GM12878 (cell line): ENCODE measurements at regions not wholly inside any gene's neighbourhood (a gene's known extent, or its start where the extent isn't known, plus 50 kb on each side); places are given as distances from the start of the nearest gene placed in this dataset.
A peak's percentile ranks its signal among the peaks of the same experiment; 100 is the strongest.
"Not testable (repeated sequence)": the region's sequence is repeated elsewhere in the genome, so short reads cannot be mapped to it uniquely, and the experiment has no call there.

Experiments
- ATAC-seq: fragments of 200-7000 bp; cut with Tn5 transposase; 3 replicates; pipeline ENCODE4 v1.9.1; 2020; ENCODE audit warnings: mild to moderate bottlenecking, moderate library complexity
- BruUV-seq: library from RNA; stranded (reverse); fragments of 400-500 nt; replicated peaks from 2 replicates; lab custom pipeline; 2021; lab: Mats Ljungman, UMichigan
- CTCF ChIA-PET: fragments of 300-600 bp; sonication (Branson Sonifier 250); formaldehyde crosslinking; extraction: SDS; loops from one replicate; lab custom pipeline; 2021; ENCODE audit warnings: inconsistent platforms; lab: Yijun Ruan, JAX
- POLR2A ChIA-PET: fragments of 350-600 bp; formaldehyde crosslinking; extraction: SDS; loops from one replicate; lab custom pipeline; 2021; ENCODE audit warnings: inconsistent platforms; lab: Charles Lee
- RAD21 ChIA-PET: fragments of 300-600 bp; sonication (Branson Sonifier 250); formaldehyde crosslinking; loops from one replicate; lab custom pipeline; 2023; ENCODE audit warnings: antibody characterized with exemption; ENCODE audit not compliant: unreplicated experiment; lab: Charles Lee
- SMC1A ChIA-PET: fragments of 300-600 bp; sonication (Branson Sonifier 250); formaldehyde crosslinking; loops from one replicate; lab custom pipeline; 2023; ENCODE audit not compliant: unreplicated experiment, uncharacterized antibody; lab: Charles Lee
- DNase-seq: peaks from one replicate; pipeline ENCODE4 v3.0.0-alpha.2; 2011; ENCODE audit warnings: low read depth, low spot score
- FAIRE-seq: peaks from 3 replicates; lab custom pipeline; 2011; peaks lifted over from hg19 to GRCh38; lab: Jason Lieb, UNC
- H2AFZ ChIP-seq: 2 replicates; pipeline ENCODE4 v1.6.0; 2011; ENCODE audit warnings: low read depth, low read length, control low read depth; ENCODE audit not compliant: control insufficient read depth
- H3K27ac ChIP-seq: 2 replicates; pipeline ENCODE4 v1.5.1; 2011; ENCODE audit warnings: control low read depth; ENCODE audit not compliant: control insufficient read depth, insufficient read depth
- H3K27me3 ChIP-seq, 2 experiments: replicated peaks in 1 of 2; 2 replicates each; pipeline versions ENCODE4 v1.6.0 to v1.6.1; 2011; ENCODE audit warnings: low read length in 1 of 2; ENCODE audit not compliant: control insufficient read depth in 2 of 2, insufficient read depth in 2 of 2
- H3K36me3 ChIP-seq, 2 experiments: 2 replicates each; pipeline ENCODE4 v1.5.1; 2011; ENCODE audit warnings: low read length in 1 of 2; ENCODE audit not compliant: control insufficient read depth in 2 of 2, insufficient read depth in 2 of 2
- H3K4me1 ChIP-seq: 2 replicates; pipeline ENCODE4 v1.6.1; 2011; ENCODE audit warnings: mild to moderate bottlenecking, low read length, moderate library complexity, mixed read lengths; ENCODE audit not compliant: control insufficient read depth, insufficient read depth
- H3K4me2 ChIP-seq: 2 replicates; pipeline ENCODE4 v1.6.0; 2011; ENCODE audit warnings: control low read depth; ENCODE audit not compliant: control insufficient read depth, insufficient read depth
- H3K4me3 ChIP-seq: fragments of 200-600 bp; sonication (generic); 2 replicates; pipeline ENCODE4 v1.5.1; 2016
- H3K79me2 ChIP-seq: 2 replicates; pipeline ENCODE4 v1.6.0; 2011; ENCODE audit warnings: low read length; ENCODE audit not compliant: control insufficient read depth, insufficient read depth
- H3K9ac ChIP-seq: 2 replicates; pipeline ENCODE4 v1.8.0; 2011; ENCODE audit warnings: low read length, control low read depth, mixed read lengths; ENCODE audit not compliant: control insufficient read depth, insufficient read depth
- H3K9me3 ChIP-seq: replicated peaks from 3 replicates; pipeline ENCODE4 v1.5.1; 2011; ENCODE audit warnings: mild to moderate bottlenecking, low read length; ENCODE audit not compliant: control insufficient read depth, insufficient read depth
- H4K20me1 ChIP-seq: 2 replicates; pipeline ENCODE4 v1.6.0; 2011; ENCODE audit not compliant: control insufficient read depth, insufficient read depth
- BHLHE40 ChIP-seq, 2 experiments: fragments of 450-650 bp in 1 of 2; IDR thresholded peaks; 2 replicates each; pipeline ENCODE4 v1.6.1; 2011 to 2017; ENCODE audit warnings: low read depth in 2 of 2, borderline replicate concordance in 1 of 2, improper control_type of control experiment in 1 of 2, low read length in 1 of 2, mild to moderate bottlenecking in 1 of 2
- CBFB ChIP-seq: IDR thresholded peaks from 2 replicates; pipeline ENCODE4 v1.6.1; 2016; ENCODE audit warnings: antibody characterized with exemption, low read depth
- CHD4 ChIP-seq: fragments of 200-600 bp; sonication (generic); IDR thresholded peaks from 2 replicates; pipeline ENCODE4 v1.6.1; 2016; ENCODE audit warnings: mild to moderate bottlenecking
- MYC ChIP-seq: IDR thresholded peaks from 2 replicates; pipeline ENCODE4 v1.6.1; 2011; ENCODE audit warnings: mild to moderate bottlenecking, low read length, moderate library complexity, inconsistent platforms; ENCODE audit not compliant: insufficient read depth, insufficient replicate concordance, insufficient read length, severe bottlenecking
- NFYB ChIP-seq: IDR thresholded peaks from 2 replicates; pipeline ENCODE4 v1.6.1; 2011; ENCODE audit warnings: low read depth, mild to moderate bottlenecking, low read length, improper control_type of control experiment, moderate library complexity; ENCODE audit not compliant: insufficient read depth
- RAD51 ChIP-seq: fragments of 450-650 bp; IDR thresholded peaks from 2 replicates; pipeline ENCODE4 v1.6.1; 2016; ENCODE audit warnings: moderate library complexity, mild to moderate bottlenecking, inconsistent platforms
- RELA ChIP-seq: fragments of 450-650 bp; IDR thresholded peaks from 2 replicates; pipeline ENCODE4 v1.8.0; 2014; ENCODE audit warnings: borderline replicate concordance; ENCODE audit not compliant: partially characterized antibody
- RFX5 ChIP-seq: IDR thresholded peaks from 2 replicates; pipeline ENCODE4 v1.6.1; 2011; ENCODE audit warnings: low read depth, low read length, improper control_type of control experiment
- SPI1 ChIP-seq: IDR thresholded peaks from 2 replicates; pipeline ENCODE4 v1.6.1; 2011; ENCODE audit warnings: low read depth, mild to moderate bottlenecking, low read length, moderate library complexity, borderline replicate concordance; ENCODE audit not compliant: insufficient read depth
- SREBF2 ChIP-seq: IDR thresholded peaks from 2 replicates; pipeline ENCODE4 v1.6.1; 2012; ENCODE audit warnings: mild to moderate bottlenecking, low read length
- WRNIP1 ChIP-seq: IDR thresholded peaks from 2 replicates; pipeline ENCODE4 v1.6.1; 2011; ENCODE audit warnings: low read depth, low read length, improper control_type of control experiment, borderline replicate concordance
- WGBS: methylation state at CpG from one replicate; pipeline ENCODE4 v1.1.6; 2016; ENCODE audit warnings: low lambda C conversion rate; ENCODE audit not compliant: insufficient replicate concordance, insufficient coverage; ENCODE audit errors: missing lambda C conversion rate; 5-methylcytosine and 5-hydroxymethylcytosine counted together
- in situ Hi-C: fragments of 300-500 bp; cut with MboI; formaldehyde crosslinking; loops from 9 replicates; pipeline ENCODE4 v1.14.3; 2018; ENCODE audit warnings: mixed read lengths
- intact Hi-C: fragments of 100-400 bp; cut with micrococcal nuclease; formaldehyde crosslinking; loops from one replicate; pipeline ENCODE4 v1.14.2; 2022; ENCODE audit not compliant: unreplicated experiment
- TF ChIP-seq, protein P1 (sequence below): fragments of 450-650 bp; IDR thresholded peaks from 2 replicates; pipeline ENCODE4 v1.6.1; 2016; ENCODE audit warnings: mild to moderate bottlenecking, moderate library complexity, borderline replicate concordance

DNA sequence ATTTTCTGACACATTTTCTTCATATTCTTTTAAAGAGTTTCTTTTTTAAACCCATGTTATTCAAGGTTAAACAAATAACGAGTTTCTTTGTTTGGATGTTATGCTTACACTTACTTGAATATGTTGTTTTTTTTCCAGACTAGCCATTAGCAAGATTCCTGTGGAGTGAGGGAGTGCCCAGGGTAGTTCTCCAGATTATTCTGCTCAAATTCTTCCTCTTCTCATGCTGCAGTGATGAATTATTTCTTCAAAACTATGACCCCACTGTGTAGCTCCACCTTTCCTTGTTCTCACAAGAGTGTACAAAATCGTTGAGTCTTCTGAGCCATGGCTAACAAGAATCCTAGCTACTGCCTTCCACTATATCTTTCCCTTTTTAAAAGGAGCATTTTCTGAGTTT, 134.1 kb upstream of the ELOVL6 start (continued):
- TF ChIP-seq RAD51 = no peak
- no peak for TF ChIP-seq MYC
- TF ChIP-seq BHLHE40 (IDR thresholded peaks at IDR 0.05; ENCODE audit: borderline replicate concordance in 1 of 2, low read depth in 2 of 2, low read length in 1 of 2) = no peak
- no peak for TF ChIP-seq RELA

GRCh38 chr4:110326426-110326825, 128.0 kb upstream of the ELOVL6 start:
- H3K27me3 ChIP-seq, H2AFZ ChIP-seq, BruUV-seq, DNase-seq, H3K4me3 ChIP-seq, H3K9me3 ChIP-seq, FAIRE-seq, RAD21 ChIA-PET, H3K36me3 ChIP-seq, CTCF ChIA-PET, POLR2A ChIA-PET, H4K20me1 ChIP-seq, H3K9ac ChIP-seq, ATAC-seq, H3K27ac ChIP-seq, H3K4me1 ChIP-seq, H3K4me2 ChIP-seq, SMC1A ChIA-PET, intact Hi-C loops, in situ Hi-C loops, H3K79me2 ChIP-seq: not testable (repeated sequence)
- 11% methylated on average over 4 of the region's 4 CpGs for WGBS

DNA sequence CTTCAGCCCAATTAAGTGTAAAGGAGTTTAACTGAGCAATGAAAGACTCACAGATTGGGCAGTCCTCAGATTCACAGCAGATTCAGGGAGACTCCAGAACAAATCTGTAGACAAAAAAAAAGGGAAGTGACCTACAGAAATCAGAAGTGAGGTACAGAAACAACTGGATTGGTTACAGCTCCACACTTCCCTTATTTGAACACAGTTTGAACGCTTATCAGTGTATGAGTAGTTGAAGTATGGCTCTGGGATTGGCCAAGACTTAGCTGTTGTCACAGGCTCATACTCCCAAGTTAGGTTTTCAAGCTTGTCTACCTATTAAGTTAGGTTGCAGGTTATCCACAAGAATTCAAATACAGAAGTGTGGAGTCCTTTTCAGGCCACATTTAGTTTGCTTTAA, 112.4 kb upstream of the ELOVL6 start:
- ChIA-PET SMC1A (interaction anchor here (1.0 to 4.3 kb wide), 8 partner anchors 13 to 312 kb away, joined by 3 to 16 read pairs (median 4); no protein-coding TSS in a partner anchor), POLR2A (no interaction called here), RAD21 (interaction anchor here (0.8 to 1.9 kb wide), 7 partner anchors 24 to 311 kb away, joined by 3 to 8 read pairs (median 3); no protein-coding TSS in a partner anchor), CTCF (interaction anchor here (0.6 to 4.0 kb wide), 10 partner anchors 12 to 323 kb away, joined by 3 to 16 read pairs (median 4); no protein-coding TSS in a partner anchor)
- intact Hi-C loops = no loop called here
- Histone ChIP-seq H4K20me1 (no peaks in the 10 kb centered on the region), H3K79me2 (no peaks in the 10 kb centered on the region), H3K27ac (no peak overlapping the region), H2AFZ (no peak overlapping the region), H3K4me2 (0 out of 2 replicates have a peak overlapping the region, but pooled peaks have one; percentile 3), H3K4me3 (no peak overlapping the region), H3K4me1 (no peaks in the 10 kb centered on the region), H3K27me3 (no peaks in the 10 kb centered on the region), H3K36me3 (no peaks in the 10 kb centered on the region), H3K9ac (no peak overlapping the region), H3K9me3 (no peaks in the 10 kb centered on the region)
- no peak for FAIRE-seq
- peak; percentile 17 for DNase-seq
- in situ Hi-C loops = loop anchor here (10.0 kb wide), 1 partner anchor 306 kb away; no protein-coding TSS in a partner anchor
- no TSS peak for BruUV-seq
- 0% methylated on average over 1 of the region's 1 CpG for WGBS
- ATAC-seq = peak; percentile 88
- no peak for TF ChIP-seq CHD4
- 0 out of 2 replicates have a peak, but pooled peaks have one; percentile 49 for TF ChIP-seq NFYB
- TF ChIP-seq RFX5 = no peak
- no peak for TF ChIP-seq WRNIP1
- TF ChIP-seq, protein P1, sequence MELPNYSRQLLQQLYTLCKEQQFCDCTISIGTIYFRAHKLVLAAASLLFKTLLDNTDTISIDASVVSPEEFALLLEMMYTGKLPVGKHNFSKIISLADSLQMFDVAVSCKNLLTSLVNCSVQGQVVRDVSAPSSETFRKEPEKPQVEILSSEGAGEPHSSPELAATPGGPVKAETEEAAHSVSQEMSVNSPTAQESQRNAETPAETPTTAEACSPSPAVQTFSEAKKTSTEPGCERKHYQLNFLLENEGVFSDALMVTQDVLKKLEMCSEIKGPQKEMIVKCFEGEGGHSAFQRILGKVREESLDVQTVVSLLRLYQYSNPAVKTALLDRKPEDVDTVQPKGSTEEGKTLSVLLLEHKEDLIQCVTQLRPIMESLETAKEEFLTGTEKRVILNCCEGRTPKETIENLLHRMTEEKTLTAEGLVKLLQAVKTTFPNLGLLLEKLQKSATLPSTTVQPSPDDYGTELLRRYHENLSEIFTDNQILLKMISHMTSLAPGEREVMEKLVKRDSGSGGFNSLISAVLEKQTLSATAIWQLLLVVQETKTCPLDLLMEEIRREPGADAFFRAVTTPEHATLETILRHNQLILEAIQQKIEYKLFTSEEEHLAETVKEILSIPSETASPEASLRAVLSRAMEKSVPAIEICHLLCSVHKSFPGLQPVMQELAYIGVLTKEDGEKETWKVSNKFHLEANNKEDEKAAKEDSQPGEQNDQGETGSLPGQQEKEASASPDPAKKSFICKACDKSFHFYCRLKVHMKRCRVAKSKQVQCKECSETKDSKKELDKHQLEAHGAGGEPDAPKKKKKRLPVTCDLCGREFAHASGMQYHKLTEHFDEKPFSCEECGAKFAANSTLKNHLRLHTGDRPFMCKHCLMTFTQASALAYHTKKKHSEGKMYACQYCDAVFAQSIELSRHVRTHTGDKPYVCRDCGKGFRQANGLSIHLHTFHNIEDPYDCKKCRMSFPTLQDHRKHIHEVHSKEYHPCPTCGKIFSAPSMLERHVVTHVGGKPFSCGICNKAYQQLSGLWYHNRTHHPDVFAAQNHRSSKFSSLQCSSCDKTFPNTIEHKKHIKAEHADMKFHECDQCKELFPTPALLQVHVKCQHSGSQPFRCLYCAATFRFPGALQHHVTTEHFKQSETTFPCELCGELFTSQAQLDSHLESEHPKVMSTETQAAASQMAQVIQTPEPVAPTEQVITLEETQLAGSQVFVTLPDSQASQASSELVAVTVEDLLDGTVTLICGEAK = no peak
- TF ChIP-seq CBFB = no peak
- peak; percentile 96 for TF ChIP-seq SPI1
- TF ChIP-seq SREBF2 = no peak
